ENCODE measurements at regions not wholly inside any gene's neighbourhood (a gene's known extent, or its start where the extent isn't known, plus 50 kb on each side); places are given as distances from the start of the nearest gene placed in this dataset.

GRCh38 chr2:78707776-78708386, 317.6 kb upstream of the REG3G start:
- Histone ChIP-seq H3K36me3 (ENCODE audit: control insufficient read depth in 4 of 4, insufficient read depth in 3 of 4, low read depth in 1 of 4, low read length in 3 of 4) (no peaks in the 10 kb centered on the region), H3K27me3 (ENCODE audit: control insufficient read depth in 4 of 4, insufficient read depth in 4 of 4, low read length in 3 of 4) (no peaks in the 10 kb centered on the region), H3K27ac (ENCODE audit: low read depth in 1 of 2, low read length in 2 of 2) (no peak overlapping the region), H3K9ac (ENCODE audit: low read depth in 1 of 2, low read length in 2 of 2) (no peak overlapping the region), H3K4me1 (ENCODE audit: control insufficient read depth in 4 of 4, insufficient read depth in 4 of 4, low read length in 3 of 4) (no peaks in the 10 kb centered on the region), H3K4me3 (ENCODE audit: low read depth in 1 of 3, low read length in 3 of 3) (no peak overlapping the region), H3K9me3 (ENCODE audit: control insufficient read depth in 4 of 4, low read length in 3 of 4) (no peaks in the 10 kb centered on the region)
- DNase-seq (ENCODE audit: low spot score), result no peak
- no peak for TF ChIP-seq HNF4A (conservative IDR thresholded peaks at IDR 0.05)
- no peak for TF ChIP-seq ZBTB33 (IDR thresholded peaks at IDR 0.05)
- TF ChIP-seq MAX (IDR thresholded peaks at IDR 0.05), result no peak
- TF ChIP-seq SP1 (IDR thresholded peaks at IDR 0.05), result no peak

GRCh38 chr2:78710632-78711375, 314.7 kb upstream of the REG3G start:
- Histone ChIP-seq H3K4me3 (ENCODE audit: low read depth in 1 of 3, low read length in 3 of 3) (no peak overlapping the region), H3K4me1 (ENCODE audit: control insufficient read depth in 4 of 4, insufficient read depth in 4 of 4, low read length in 3 of 4) (no peaks in the 10 kb centered on the region), H3K27ac (ENCODE audit: low read depth in 1 of 2, low read length in 2 of 2) (no peak overlapping the region), H3K27me3 (ENCODE audit: control insufficient read depth in 4 of 4, insufficient read depth in 4 of 4, low read length in 3 of 4) (no peaks in the 10 kb centered on the region), H3K36me3 (ENCODE audit: control insufficient read depth in 4 of 4, insufficient read depth in 3 of 4, low read depth in 1 of 4, low read length in 3 of 4) (no peaks in the 10 kb centered on the region), H3K9me3 (ENCODE audit: control insufficient read depth in 4 of 4, low read length in 3 of 4) (no peaks in the 10 kb centered on the region), H3K9ac (ENCODE audit: low read depth in 1 of 2, low read length in 2 of 2) (no peak overlapping the region)
- 68% methylated on average over 1 of the region's 1 CpG for whole genome bisulfite sequencing
- no peak for TF ChIP-seq ZBTB33 (IDR thresholded peaks at IDR 0.05)
- no peak for TF ChIP-seq CTCF (IDR thresholded peaks at IDR 0.05; ENCODE audit: low read depth, low read length, missing input control)
- no peak for TF ChIP-seq ATF3 (IDR thresholded peaks at IDR 0.05)
- TF ChIP-seq NR2F2 (IDR thresholded peaks at IDR 0.05), result no peak
- TF ChIP-seq TAF1 (conservative IDR thresholded peaks at IDR 0.05), result no peak
- no peak for TF ChIP-seq HNF4A (conservative IDR thresholded peaks at IDR 0.05)
- no peak for TF ChIP-seq JUND (IDR thresholded peaks at IDR 0.05)
- no peak for TF ChIP-seq FOXA1 (IDR thresholded peaks at IDR 0.05)
- no peak for TF ChIP-seq YY1 (IDR thresholded peaks at IDR 0.05)
- TF ChIP-seq RXRA (IDR thresholded peaks at IDR 0.05), result no peak
- TF ChIP-seq FOXA2 (IDR thresholded peaks at IDR 0.05), result no peak
- TF ChIP-seq REST (IDR thresholded peaks at IDR 0.05), result no peak
- no peak for TF ChIP-seq RAD21 (IDR thresholded peaks at IDR 0.05)
- no peak for DNase-seq (ENCODE audit: low spot score)
